ENCODE measurements at regions not wholly inside any gene's neighbourhood (a gene's known extent, or its start where the extent isn't known, plus 50 kb on each side); places are given as distances from the start of the nearest gene placed in this dataset.

DNA sequence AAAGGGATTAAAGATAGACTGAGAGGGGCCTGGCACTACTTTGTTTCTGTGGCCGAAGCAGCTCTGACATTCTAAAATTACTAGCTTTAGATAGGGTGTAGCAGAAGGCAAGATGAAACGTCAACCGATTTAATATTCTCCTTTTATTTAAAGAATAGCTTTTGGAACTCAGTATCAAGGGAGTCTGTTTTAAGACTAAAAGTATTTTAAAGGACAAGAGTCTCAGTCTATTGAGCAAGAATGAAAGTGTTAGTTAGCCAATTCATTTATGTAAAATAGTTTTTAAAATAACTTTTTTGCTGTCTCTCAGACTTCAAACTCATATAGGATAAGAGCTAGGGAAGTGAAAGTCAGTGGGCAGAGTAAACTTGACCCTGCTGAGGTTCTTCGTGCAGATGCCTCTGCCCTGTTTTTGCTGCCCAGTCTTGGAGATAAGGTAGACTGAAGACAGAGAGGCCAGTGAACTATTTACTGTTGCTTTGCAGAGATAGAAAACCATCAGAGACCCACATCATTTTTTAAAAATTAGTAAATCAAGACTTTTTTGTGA, 1090.9 kb downstream of the ROBO2 start:
- Mint-ChIP-seq H3K27ac (no peak overlapping the region), H3K4me3 (no peak overlapping the region), H3K4me1 (peaks cover 4 to 6% of the 10 kb centered on the region in 2 experiments), H3K27me3 (ENCODE audit: low read depth) (no peaks in the 10 kb centered on the region), H3K9me3 (peaks cover 0 to 2% of the 10 kb centered on the region in 2 experiments; a peak in 1 of 5 replicates), H3K36me3 (ENCODE audit: insufficient read depth in 1 of 3, low read depth in 3 of 3) (peaks cover 0 to 4% (median 3%) of the 10 kb centered on the region in 3 experiments; a peak in 2 of 7 replicates)
- no peak overlapping the region for H3K56ac ChIP-seq (ENCODE audit: insufficient read length, low read depth, low read length)
- no peak overlapping the region for H3K27ac ChIP-seq (ENCODE audit: insufficient read length, low read depth, low read length)
- no peak overlapping the region for H2AK5ac ChIP-seq (ENCODE audit: insufficient read length, low read length)
- H3T11ph ChIP-seq (ENCODE audit: low read length), result no peak overlapping the region
- DNase-seq, result no peak
- H3K23me2 ChIP-seq (ENCODE audit: insufficient read length, low read depth, low read length, poor library complexity, severe bottlenecking), result no peaks in the 10 kb centered on the region
- no peak overlapping the region for H2BK120ac ChIP-seq (ENCODE audit: low read depth, low read length, poor library complexity, severe bottlenecking)
- H4K8ac ChIP-seq (replicated peaks; ENCODE audit: insufficient read length, low read depth, low read length), result no peak overlapping the region
- no peak overlapping the region for H2AFZ ChIP-seq (ENCODE audit: low read length)
- H3K27me3 ChIP-seq (ENCODE audit: insufficient read depth, low read length), result no peaks in the 10 kb centered on the region
- no peaks in the 10 kb centered on the region for H3K79me1 ChIP-seq (ENCODE audit: insufficient read depth, low read depth, low read length, poor library complexity, severe bottlenecking)
- no peak overlapping the region for H4K5ac ChIP-seq (ENCODE audit: insufficient read length, low read depth, low read length)
- H3K9ac ChIP-seq (ENCODE audit: extremely low read depth, insufficient read length, low read length), result no peak overlapping the region
- no peak overlapping the region for H3K23ac ChIP-seq (ENCODE audit: insufficient read length, low read depth, low read length)
- H2BK20ac ChIP-seq (ENCODE audit: low read depth, low read length, poor library complexity, severe bottlenecking), result no peak overlapping the region
- no peak overlapping the region for H4K91ac ChIP-seq (ENCODE audit: insufficient read length, low read depth, low read length)
- H2BK12ac ChIP-seq (ENCODE audit: insufficient read length, low read depth, low read length), result no peak overlapping the region
- H3K9me3 ChIP-seq (ENCODE audit: control insufficient read depth, low read depth, low read length), result no peaks in the 10 kb centered on the region
- H2BK15ac ChIP-seq (ENCODE audit: low read depth, low read length), result no peak overlapping the region
- H3K14ac ChIP-seq (ENCODE audit: insufficient read depth, low read length), result no peak overlapping the region
- H3K18ac ChIP-seq (ENCODE audit: insufficient read length, low read depth, low read length), result no peak overlapping the region
- H2BK5ac ChIP-seq (ENCODE audit: insufficient read length, low read length), result no peak overlapping the region
- no peaks in the 10 kb centered on the region for H4K20me1 ChIP-seq (ENCODE audit: control insufficient read depth, insufficient read depth, insufficient read length)
- no peak overlapping the region for H3K4me2 ChIP-seq (ENCODE audit: insufficient read depth, insufficient read length, low read length)
- no CpG with 5 or more reads among the region's 4 CpGs for WGBS (ENCODE audit: extremely low coverage, insufficient read length, low lambda C conversion rate)
- TF ChIP-seq, protein P1, sequence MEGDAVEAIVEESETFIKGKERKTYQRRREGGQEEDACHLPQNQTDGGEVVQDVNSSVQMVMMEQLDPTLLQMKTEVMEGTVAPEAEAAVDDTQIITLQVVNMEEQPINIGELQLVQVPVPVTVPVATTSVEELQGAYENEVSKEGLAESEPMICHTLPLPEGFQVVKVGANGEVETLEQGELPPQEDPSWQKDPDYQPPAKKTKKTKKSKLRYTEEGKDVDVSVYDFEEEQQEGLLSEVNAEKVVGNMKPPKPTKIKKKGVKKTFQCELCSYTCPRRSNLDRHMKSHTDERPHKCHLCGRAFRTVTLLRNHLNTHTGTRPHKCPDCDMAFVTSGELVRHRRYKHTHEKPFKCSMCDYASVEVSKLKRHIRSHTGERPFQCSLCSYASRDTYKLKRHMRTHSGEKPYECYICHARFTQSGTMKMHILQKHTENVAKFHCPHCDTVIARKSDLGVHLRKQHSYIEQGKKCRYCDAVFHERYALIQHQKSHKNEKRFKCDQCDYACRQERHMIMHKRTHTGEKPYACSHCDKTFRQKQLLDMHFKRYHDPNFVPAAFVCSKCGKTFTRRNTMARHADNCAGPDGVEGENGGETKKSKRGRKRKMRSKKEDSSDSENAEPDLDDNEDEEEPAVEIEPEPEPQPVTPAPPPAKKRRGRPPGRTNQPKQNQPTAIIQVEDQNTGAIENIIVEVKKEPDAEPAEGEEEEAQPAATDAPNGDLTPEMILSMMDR (conservative IDR thresholded peaks at IDR 0.05), result no peak
- H3K79me2 ChIP-seq (ENCODE audit: insufficient read depth, low read length), result no peaks in the 10 kb centered on the region
- no peaks in the 10 kb centered on the region for H3K4me1 ChIP-seq (ENCODE audit: insufficient read depth, low read length)
- H3K4ac ChIP-seq (ENCODE audit: low read depth, low read length), result no peak overlapping the region
